ENCODE measurements at regions not wholly inside any gene's neighbourhood (a gene's known extent, or its start where the extent isn't known, plus 50 kb on each side); places are given as distances from the start of the nearest gene placed in this dataset.

DNA sequence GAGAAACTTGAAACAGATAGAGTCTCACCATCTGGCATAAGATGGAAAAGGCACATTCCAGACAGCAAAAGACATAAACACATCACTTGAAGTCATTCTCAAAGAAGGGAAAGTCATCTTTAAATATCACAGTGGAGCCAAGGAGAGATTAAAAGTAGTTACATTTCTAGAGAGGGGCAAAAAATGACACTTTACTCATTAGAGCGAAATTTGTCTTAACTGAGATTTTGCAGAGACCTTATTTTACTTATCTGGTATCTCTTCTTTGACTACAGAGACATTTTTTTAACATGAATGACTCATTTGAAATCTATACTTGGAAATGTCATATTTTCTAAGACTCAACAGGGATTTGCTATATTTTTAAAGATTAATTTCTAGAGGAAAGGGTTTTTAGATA lies 339.0 kb upstream of the KIF2B start:
- TF ChIP-seq, protein P1, sequence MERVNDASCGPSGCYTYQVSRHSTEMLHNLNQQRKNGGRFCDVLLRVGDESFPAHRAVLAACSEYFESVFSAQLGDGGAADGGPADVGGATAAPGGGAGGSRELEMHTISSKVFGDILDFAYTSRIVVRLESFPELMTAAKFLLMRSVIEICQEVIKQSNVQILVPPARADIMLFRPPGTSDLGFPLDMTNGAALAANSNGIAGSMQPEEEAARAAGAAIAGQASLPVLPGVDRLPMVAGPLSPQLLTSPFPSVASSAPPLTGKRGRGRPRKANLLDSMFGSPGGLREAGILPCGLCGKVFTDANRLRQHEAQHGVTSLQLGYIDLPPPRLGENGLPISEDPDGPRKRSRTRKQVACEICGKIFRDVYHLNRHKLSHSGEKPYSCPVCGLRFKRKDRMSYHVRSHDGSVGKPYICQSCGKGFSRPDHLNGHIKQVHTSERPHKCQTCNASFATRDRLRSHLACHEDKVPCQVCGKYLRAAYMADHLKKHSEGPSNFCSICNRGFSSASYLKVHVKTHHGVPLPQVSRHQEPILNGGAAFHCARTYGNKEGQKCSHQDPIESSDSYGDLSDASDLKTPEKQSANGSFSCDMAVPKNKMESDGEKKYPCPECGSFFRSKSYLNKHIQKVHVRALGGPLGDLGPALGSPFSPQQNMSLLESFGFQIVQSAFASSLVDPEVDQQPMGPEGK (CRISPR knock-in tag; IDR thresholded peaks at IDR 0.05; ENCODE audit: borderline replicate concordance) = no peak
- no peak for TF ChIP-seq TCF4 (CRISPR knock-in tag; IDR thresholded peaks at IDR 0.05; ENCODE audit: borderline replicate concordance)
- TF ChIP-seq BACH2 (CRISPR knock-in tag; IDR thresholded peaks at IDR 0.05; ENCODE audit: borderline replicate concordance) = no peak
- no peak for TF ChIP-seq ZNF8 (CRISPR knock-in tag; IDR thresholded peaks at IDR 0.05)
- no peak for TF ChIP-seq ZFP3 (CRISPR knock-in tag; IDR thresholded peaks at IDR 0.05)
- no peak for TF ChIP-seq ZNF565 (CRISPR knock-in tag; conservative IDR thresholded peaks at IDR 0.05; ENCODE audit: low read depth)
- no peak for TF ChIP-seq SNAI2 (CRISPR knock-in tag; IDR thresholded peaks at IDR 0.05)

Data from SK-N-SH treated with all-trans-retinoic acid at 6 μM for 48 hours (cell line).